Testis (tissue), 2 donors: ENCODE measurements at regions not wholly inside any gene's neighbourhood (a gene's known extent, or its start where the extent isn't known, plus 50 kb on each side); places are given as distances from the start of the nearest gene placed in this dataset.
"Not testable (repeated sequence)": the region's sequence is repeated elsewhere in the genome, so short reads cannot be mapped to it uniquely, and the experiment has no call there.

ENCODE experiments used
- POLR2A ChIP-seq: fragments of 450-650 bp; IDR thresholded peaks from one replicate; pipeline ENCODE4 v1.6.1; 2017; ENCODE audit warnings: antibody characterized with exemption, mild to moderate bottlenecking, moderate library complexity
- TF ChIP-seq, protein P1 (sequence below), 3 experiments: fragments of 450-650 bp in 2 of 3; fragments of 200-600 bp in 1 of 3; sonication (generic) in 1 of 3; IDR thresholded peaks; one replicate each; pipeline ENCODE4 v1.5.1; 2016 to 2019; ENCODE audit warnings: antibody characterized with exemption in 3 of 3, mild to moderate bottlenecking in 2 of 3, moderate library complexity in 1 of 3

DNA sequence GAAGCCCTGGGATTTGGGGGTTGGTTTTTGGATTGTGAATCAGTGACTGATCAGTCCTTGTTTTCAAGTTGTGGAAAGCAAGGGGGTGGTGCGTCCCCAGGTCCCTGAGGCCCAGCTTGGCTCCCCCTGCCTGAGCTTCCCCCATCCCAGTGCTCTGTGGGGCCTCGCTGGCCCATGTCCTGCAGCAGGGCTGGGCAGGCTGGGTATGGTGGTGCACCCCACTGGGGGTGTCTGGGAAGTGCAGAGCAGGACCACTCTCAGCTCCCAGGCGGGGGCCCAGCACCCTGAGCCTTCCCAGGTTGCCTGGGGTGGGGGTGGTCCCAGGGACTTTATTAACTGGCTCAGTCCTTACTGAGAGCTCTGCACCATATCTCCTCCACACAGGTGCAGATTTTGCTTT is 483.3 kb downstream of the TUBA3C start:
- TF ChIP-seq, protein P1, sequence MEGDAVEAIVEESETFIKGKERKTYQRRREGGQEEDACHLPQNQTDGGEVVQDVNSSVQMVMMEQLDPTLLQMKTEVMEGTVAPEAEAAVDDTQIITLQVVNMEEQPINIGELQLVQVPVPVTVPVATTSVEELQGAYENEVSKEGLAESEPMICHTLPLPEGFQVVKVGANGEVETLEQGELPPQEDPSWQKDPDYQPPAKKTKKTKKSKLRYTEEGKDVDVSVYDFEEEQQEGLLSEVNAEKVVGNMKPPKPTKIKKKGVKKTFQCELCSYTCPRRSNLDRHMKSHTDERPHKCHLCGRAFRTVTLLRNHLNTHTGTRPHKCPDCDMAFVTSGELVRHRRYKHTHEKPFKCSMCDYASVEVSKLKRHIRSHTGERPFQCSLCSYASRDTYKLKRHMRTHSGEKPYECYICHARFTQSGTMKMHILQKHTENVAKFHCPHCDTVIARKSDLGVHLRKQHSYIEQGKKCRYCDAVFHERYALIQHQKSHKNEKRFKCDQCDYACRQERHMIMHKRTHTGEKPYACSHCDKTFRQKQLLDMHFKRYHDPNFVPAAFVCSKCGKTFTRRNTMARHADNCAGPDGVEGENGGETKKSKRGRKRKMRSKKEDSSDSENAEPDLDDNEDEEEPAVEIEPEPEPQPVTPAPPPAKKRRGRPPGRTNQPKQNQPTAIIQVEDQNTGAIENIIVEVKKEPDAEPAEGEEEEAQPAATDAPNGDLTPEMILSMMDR (IDR thresholded peaks at IDR 0.05): not testable (repeated sequence)
- not testable (repeated sequence) for TF ChIP-seq POLR2A
